GOT3 (cell line): ENCODE measurements at regions not wholly inside any gene's neighbourhood (a gene's known extent, or its start where the extent isn't known, plus 50 kb on each side); places are given as distances from the start of the nearest gene placed in this dataset.

Experiments
- DNase-seq: peaks from one replicate; lab custom pipeline; 2025; ENCODE audit warnings: mixed read lengths; lab: John Stamatoyannopoulos, UW

DNA sequence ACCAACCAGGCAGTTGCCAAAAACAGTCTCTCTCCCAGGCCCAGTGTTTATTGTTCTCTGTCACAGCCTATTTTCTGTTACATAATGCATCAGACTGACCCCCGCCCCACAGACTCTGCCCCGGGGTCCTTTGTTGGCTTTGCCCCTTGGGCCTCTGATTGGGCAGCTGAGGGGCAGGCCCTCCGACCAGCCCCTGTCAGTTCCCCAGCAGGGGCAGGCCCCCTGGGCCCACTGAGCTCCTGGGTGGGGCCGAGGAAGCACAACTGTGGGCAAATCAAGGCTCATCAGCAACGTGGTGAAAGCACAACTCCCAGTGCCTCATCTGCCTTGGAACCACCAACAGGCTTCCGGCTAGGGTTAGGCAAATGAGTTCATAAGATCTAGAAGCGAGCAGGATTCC lies 160.1 kb upstream of the MYCN start:
- DNase-seq, result no peak

DNA sequence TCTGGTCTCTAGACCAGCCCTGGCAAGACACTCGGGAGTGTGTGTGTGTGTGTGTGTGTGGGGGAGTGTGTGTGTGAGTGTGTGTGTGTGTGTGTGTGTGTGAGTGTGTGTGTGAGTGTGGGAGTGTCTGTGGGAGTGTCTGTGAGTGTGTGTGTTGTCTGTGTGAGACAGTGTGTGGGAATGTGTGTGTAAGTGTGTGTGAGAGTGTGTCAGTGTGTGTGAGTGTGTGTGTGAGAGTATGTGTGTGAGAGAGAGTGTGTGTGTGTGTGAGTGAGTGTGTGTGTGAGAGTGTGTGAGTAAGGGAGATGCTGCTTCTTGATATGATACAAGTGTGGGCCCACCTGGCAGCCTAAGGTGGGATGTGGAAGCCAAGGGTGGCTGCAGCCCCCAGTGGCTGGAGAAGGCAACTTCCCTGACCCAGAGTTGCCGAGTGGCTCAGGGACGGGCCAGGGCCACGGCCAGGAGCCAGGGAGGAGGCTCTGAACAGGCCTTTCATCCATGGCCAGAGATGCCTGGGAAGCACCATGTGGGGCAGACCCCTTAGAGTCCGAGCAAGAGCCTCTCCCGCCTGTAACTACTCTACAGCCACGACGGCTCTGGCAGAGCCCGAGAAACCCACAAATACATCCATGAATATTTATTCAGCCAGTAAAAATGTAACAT lies 159.3 kb upstream of the MYCN start:
- no peak for DNase-seq

DNA sequence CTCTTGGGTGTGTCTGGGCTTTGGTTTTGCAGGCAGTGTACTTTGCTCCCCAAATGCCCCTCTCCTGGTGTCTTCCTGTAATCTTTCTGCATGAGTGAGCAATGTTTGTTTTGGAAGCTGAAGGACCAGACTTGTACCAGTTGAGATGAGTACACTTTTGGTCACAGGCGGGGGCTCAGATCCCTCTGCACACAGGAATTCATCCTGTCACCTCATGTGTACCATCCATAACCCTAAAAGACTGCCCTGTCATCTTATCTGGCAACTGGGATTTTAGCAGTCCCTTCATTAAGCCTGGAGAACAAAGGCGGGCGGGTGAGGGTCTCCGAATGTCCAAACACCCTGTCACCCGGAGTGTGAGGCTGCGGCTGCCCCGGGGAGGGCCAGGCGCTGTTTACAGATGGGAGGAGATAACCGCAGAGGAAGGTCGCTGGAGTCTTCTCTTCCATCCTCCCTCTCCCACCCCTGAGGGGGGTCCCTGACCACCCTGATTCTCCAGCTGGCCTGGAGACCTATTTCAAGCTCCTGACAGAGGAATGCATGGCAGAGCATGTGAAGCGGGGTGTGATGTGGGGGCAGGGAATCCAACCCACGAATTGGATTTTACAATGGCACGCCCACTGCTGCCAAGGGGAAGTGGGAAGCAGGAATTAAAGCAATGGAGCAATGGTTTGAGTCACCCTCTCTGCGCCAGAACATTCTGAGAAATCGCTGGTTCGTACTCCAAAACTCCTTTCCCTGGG lies 158.2 kb upstream of the MYCN start:
- DNase-seq, result no peak

DNA sequence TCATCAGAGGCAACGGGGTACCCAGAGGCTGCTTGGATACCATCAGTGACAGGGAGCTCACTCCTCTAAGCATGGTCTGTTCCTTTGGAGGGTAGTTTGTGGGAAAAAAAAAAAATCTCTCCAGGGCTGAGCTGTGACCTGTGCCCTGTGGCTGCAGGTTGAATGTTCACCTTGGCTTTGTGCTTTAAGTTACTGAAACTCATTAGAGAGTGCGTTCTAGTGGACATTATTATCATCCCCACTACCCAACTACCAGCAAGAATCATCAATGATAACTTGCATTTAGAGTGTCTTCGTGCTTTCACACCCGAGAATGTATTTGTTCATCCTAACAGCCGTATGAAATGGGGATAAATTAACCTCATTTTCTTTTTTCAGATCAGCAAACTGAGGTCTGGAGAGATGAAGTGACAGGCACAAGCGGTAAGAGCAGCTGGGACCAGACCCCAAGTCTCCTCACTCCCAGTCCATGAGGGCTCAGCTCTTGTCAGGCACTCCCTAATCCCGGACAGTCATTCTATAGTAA lies 157.5 kb upstream of the MYCN start:
- DNase-seq, result no peak

DNA sequence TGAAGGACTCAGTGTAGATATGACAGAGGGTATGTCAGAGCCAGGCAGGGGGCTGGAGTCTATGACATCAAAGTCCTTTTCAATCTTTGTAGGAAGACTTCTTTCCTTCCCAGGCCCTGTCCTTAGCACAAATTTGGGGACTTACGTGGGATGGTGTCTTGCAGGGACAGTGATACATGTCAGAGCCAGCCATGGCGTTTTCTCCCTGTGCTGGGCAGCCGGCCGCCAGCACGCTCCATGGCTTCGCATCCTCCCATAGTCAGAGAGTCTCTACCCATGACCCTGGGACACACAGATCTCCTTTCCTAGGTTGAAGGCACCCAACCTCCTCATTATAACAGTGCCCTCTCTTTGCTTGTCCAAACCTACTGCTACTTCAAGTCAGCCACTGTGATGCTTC lies 156.9 kb upstream of the MYCN start:
- DNase-seq, result no peak

DNA sequence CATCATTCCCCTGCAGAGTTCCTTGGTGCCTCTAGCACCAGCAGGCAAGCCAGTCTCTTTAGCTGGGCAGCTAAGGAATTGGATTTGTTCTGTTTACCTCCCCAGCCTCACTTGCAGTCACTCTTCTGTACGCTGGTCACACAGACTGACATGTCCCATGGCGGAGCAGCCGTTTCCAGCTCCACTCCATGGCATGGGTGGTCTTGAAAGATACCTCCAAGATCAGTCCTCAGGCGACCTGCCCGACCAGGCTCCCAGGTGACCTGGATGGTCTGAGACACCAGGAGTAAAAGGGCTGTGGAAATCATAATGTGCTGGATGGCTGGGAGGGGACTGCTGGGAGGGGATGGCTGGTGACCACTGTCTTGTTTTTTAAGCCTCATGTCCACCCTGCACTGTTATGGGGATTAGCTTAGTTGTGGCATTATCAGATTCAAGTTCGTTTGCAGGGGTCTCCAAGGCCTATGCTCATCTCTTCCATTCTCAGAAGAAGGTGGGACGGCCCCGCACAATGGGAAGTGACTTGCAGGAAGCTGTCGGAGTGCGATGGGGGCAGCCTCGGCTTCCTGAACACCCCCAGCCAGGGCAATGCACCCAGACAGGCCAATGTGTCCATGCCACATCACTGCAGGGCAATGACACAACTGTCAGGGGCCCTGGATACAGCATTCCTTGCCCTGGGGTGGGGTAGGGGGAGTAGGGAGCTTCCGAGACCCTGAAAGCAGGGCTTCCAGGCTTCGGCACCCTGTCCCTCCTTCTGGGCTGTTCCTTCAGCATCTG lies 156.1 kb upstream of the MYCN start:
- DNase-seq, result no peak

DNA sequence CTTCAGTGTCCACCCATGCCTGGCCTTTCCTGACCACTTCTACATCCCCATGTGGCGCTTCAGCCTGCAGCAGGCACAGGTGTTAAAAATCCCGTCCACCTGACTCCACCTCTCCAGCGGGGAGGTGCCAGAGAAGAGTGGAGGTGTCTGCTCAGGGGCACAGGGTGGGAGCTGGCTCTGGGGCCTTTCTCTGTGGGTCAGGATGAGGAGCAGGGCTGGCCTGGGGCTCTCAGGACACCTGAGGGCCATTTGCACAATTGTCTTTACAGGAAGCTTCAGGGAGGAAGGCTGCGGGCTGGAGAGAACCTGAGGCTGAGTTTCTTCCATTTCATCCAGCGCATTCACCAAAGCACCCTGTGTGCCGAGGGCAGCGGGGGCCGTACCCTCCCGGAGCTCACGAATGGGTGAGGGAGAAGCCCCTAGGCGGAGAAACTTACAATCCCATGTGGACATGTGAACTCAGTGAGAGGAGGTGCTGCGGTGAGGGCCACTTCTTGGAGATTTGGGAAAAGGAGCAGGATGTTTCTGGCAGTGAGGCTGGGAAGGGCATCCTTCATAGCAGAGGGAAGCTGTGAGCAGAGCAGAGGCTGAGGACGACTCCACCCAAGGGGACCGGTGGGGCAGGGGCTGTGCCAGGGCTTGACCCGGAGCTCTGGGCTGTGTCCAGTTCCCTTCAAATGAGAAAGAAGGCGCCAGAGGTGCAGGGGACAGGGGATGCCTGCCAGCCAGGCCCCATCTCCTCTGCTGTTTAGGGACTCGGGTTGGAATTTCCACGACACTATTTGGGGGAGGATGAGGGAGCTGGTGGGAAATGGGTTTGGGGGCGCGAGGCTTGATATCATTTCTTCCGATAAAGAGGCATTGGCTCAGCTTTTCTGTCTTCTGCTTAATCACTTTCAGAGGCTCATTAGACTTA lies 155.2 kb upstream of the MYCN start:
- DNase-seq, result no peak

DNA sequence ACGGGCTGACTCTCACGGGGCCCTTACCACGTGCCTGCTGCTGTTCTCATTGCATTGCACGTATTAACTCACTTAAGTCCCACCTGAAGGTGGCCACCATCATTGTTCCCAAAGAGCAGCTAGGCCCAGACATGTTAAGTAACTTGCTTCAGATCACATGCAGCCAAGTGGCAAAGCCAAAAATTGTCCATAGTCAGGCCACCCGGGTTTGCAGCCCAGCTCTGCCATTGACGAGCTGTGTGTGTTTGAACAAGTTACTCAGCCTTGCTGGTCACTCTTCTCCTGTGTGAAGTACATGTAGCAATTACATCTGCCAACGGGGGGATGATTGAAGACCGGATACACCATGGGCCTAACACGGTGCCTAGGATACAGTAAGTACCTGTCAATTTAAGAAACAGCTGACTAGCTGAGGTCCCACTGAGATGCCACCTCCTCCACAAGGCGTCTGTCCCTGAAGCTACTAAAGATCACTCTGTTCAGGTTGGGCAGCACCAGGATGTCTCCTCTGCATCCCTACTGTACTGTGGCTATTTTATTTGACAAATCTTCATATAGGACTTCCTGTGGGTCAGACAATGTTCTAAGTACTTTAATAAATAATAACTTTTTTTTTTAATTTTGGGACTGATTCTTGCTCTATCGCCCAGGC lies 154.2 kb upstream of the MYCN start:
- no peak for DNase-seq

DNA sequence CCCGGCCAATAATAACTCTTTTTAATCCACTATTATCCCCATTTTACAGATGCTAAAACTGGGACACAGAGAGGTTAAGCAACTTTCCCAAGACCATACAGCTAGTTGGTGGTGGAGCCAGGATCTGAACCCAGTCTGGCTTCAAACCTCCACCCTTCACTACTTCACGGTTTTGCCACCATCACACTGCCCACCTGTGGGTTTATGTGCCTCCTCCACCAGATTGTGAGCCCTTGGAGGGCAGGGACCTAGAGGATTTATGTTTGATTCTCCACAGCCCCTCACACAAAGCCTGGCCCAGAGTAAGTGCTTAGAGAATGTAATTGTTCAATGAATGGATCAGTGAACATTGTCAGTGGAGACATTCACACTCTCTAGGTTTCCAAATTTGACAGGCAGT lies 153.4 kb upstream of the MYCN start:
- no peak for DNase-seq

DNA sequence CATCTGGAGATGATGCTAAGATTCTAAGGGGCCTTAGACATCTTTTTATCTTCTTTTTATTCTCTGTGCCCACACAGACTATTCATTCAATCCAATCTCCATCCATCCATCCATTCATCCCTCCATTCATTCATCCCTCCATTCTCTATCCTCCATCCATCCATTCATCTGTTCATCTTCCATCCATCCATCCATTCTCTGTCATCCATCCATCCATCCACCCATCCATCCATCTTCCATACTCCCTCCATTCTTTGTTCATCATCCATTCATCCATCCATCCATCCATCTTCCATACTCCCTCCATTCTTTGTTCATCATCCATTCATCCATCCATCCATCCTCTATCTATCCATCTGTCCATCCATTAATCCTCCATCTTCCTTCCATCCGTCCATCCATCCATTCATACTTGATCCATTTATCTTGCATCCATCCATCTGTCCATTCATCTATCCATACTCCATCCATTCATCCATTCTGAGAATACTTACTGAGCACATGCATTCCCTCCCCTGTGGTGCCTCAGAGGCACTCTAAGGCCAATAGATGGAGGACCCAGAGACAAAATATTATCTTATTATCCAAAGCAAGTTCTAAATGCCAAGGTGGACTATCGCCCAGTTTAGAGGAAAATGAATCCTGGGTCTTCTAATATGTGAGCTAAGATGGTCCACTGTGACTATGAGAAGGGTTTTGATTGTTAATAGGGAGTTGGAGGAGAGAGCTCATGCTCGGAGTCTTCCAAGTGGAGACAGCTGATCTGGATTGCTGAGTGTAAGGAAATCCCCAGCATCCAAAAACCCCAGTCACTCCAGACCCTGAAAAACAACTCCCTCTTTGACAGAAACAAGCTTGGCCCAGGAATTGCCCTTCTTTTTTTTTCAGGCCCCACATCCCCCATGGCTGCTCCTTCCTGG lies 152.6 kb upstream of the MYCN start:
- no peak for DNase-seq

DNA sequence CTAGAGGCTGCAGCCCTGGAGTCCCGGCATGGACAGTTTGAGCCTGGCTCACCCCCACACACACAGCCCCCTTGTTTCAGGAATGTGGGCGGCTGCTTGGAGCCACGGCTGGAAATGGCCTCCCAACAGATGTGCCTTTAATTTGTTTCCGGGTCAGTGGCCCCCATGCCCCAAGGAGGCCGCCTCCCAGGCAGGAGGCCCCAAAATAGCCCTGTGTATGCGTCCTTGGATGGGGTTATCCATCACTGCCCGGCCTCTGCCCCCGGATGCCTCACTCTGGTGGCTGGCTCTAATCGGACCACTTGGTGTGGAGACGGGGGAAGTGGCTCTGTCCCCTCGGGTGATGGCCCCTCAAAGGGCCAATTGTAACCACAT lies 151.9 kb upstream of the MYCN start:
- DNase-seq, result no peak

DNA sequence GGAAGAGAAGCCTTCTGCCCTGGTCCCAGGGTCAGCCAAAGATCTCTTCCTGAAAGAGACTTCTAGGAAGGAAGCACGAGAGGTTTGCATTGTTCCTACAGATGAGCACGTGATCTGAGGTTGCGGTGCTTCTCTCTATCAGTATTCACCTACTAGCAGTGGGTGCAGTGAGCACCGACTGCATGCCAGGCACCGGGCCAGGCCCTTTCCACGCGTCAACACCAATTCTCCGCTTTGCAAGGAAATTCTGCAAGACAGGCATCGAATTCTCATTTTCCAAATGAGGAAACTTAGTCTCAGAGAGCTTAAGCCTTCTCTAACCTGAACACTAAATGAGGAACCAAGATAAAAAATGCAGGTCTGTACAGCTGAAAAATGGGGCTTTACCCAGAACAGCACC lies 151.5 kb upstream of the MYCN start:
- no peak for DNase-seq

DNA sequence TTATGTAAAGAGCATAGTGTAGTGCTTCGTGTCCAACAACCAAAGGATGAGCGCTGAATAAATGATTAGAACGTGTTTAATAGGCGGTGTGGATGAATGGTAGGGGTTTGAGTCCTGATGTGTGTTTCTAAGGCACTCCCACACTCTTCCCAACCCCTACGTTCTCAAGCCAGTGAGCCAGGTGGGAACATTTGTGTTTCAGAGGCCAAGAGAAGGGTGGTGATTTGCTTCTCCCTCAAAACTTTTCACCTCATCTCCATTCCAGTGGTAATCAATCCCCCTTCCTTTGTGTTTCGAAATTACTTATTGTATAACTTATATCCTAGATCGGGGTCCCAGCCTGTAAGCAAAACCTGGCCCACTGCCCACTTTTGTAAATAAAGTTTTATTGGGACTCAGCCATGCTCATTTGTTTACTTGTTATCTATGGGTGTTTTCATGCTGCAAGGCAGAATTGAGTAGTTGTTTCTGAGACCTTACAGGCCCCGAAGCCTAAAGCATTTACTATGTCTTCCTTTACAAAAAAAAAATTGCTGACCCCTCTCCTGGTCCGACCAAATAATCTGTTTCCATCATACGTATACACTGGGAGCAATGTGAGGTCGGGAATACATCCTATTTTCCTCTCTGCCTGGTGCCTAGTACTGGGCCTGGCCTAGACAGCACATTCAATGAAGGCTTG lies 150.8 kb upstream of the MYCN start:
- DNase-seq, result no peak

DNA sequence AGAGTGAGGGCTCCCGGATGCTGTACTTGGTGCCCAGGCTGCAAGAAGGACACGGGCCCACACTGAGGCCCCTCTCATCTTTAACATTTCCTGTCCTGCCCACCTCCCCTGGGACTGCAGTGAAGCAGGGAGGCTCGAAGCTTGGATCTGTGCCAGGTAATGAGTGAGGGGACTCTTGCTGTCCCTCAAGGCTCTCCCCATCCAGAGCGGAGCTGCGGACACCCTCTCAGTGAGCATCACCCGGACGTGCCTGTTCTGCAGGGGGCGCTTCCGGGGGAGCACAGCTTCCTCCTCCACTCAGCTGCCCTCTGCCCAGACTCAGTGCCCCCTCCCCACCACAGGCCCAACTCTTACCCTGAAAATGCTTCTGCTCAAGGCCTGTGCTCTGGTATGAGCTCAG lies 150.0 kb upstream of the MYCN start:
- DNase-seq, result no peak

DNA sequence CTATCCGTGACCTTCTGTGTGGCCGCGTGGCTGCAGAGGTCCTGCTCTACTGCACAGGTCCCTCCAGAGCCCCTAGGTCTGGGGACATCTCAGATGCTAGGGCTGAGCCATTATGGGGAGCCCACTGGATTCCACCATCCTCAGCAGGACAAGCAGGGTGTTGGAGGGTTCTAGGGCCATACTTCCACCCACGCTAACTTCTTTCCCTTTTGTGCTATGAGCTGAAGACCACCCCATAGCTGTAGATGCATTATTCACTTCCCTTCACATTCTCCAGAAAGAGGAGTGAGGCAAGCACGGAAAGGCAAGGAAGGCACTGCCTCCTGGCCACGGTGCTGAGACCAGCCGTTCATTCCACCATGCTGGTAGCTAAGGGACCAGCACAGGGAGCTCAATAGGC lies 149.5 kb upstream of the MYCN start:
- no peak for DNase-seq

DNA sequence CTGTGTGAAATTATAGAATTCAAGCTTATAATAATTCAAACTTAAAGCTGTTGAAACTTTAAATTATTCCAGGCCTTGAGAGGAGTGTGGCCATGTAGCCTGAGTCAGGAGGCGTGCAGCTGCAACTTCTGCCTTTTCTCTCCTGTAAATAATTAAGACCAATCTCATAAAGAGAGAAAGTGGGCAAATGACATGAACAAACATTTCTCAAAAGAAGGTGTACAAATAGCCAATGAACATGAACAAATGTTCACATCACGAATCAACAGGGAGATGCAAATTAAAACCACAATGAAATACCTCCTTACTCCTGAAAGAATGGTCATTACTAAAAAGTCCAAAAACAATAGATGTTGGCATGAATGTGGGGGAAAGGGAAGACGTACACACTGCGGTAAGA lies 149.1 kb upstream of the MYCN start:
- DNase-seq, result no peak

DNA sequence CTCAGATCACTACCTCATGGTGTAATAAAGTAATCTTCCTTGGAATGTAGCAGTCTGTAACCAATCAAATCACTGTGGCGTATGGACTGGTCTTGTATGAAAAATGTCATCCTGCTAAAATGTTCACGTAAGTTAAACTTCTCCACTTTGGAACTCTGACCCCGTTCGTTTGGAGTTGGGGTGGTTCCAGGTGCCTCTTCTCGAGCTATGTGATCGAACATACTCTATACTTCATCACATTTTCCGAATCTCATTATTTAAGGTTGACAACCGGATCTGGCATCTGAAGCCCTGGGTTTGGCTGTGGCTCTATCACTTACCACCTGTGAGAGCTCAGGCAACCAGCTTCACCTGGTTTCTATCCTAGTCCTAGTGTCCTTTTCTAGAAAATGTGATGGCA lies 148.0 kb upstream of the MYCN start:
- no peak for DNase-seq

DNA sequence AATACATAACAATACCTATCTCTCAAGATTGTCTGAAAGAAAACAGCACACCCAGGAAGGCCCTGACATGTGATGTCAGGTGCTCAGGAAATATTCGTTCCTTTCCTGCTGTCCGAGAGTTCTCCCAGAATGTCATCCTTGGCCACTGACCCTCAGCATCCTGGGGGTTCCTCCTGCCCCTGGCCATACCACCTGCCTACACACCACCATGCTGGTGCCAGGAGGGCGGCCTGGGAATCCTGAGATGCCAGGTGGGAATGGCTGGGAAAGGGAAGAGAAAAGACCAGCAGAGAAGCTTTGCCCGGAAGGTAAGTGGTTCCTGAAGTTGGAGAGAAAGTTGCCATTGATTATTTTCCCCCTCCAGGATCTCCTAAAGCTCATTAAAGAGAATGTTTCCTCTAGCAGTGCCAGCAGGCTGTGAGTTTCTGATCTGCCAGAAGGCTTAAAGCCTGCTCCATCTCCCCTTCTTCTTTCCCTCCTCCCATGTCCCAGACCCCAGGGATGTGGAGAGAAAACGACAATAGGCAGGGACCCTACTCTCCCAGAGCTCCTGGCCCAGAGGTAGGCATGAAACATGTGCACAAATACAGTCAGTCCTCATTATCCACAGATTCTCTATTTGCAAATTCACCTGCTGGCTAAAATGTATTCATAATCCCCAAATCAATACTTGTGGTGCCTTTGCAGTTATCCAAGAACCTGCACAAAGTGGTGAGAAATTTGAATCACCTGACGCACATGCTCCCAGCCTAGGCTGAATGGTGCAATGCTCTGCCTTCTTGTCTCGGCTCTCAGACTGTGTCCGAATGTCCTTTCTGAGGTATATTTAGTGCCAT lies 147.1 kb upstream of the MYCN start:
- no peak for DNase-seq

DNA sequence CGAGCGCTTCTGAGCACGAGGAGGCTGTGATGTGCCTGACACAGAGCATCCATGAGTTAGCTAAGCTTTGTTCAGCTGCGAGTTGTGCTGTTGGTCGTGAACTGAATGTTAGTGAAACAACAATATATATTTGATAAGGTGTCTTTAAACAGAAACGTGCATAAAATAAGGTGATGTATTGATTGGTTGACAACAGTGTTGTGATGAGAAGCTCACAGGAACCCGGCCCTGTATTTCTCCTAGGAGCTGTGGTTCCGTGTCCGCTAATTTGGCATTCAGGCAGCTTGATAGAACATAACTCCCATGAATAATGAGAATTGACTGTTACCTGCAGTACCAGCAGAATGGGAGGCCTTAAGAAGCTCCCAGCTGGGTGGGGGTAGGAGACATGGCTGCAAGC lies 146.4 kb upstream of the MYCN start:
- no peak for DNase-seq
